SH-SY5Y (cell line): ENCODE measurements at regions not wholly inside any gene's neighbourhood (a gene's known extent, or its start where the extent isn't known, plus 50 kb on each side); places are given as distances from the start of the nearest gene placed in this dataset.

Experiments used
- GATA2 ChIP-seq: IDR thresholded peaks from 2 replicates; pipeline ENCODE4 v1.6.1; 2011; ENCODE audit warnings: mild to moderate bottlenecking, low read depth, low read length
- GATA3 ChIP-seq: IDR thresholded peaks from 2 replicates; pipeline ENCODE4 v1.6.1; 2011; ENCODE audit warnings: low read depth, mild to moderate bottlenecking, low read length, moderate library complexity

- TF ChIP-seq GATA2: no peak
- TF ChIP-seq GATA3: no peak
Observed at GRCh38 chr5:112473989-112474388, 54.9 kb upstream of the EPB41L4A start.
